ENCODE measurements at regions not wholly inside any gene's neighbourhood (a gene's known extent, or its start where the extent isn't known, plus 50 kb on each side); places are given as distances from the start of the nearest gene placed in this dataset.

GRCh38 chr6:4403023-4403752, 267.8 kb upstream of the ECI2 start:
- Histone ChIP-seq H3K27me3 (ENCODE audit: insufficient read depth, poor library complexity, severe bottlenecking) (no peaks in the 10 kb centered on the region), H3K9me3 (ENCODE audit: severe bottlenecking) (no peaks in the 10 kb centered on the region), H3K36me3 (ENCODE audit: low read depth) (no peaks in the 10 kb centered on the region), H3K4me1 (ENCODE audit: insufficient read depth, poor library complexity, severe bottlenecking) (peaks cover 12% of the 10 kb centered on the region), H3K4me3 (ENCODE audit: severe bottlenecking) (no peak overlapping the region), H3K27ac (ENCODE audit: poor library complexity, severe bottlenecking) (peak overlapping the region; percentile 17)
- TF ChIP-seq CTCF (IDR thresholded peaks at IDR 0.05; ENCODE audit: poor library complexity, severe bottlenecking), result no peak
- DNase-seq (ENCODE audit: low spot score), result no peak
- no peak for ATAC-seq (ENCODE audit: low read depth)

GRCh38 chr6:4402477-4402976, 267.2 kb upstream of the ECI2 start:
- Histone ChIP-seq H3K27ac (ENCODE audit: poor library complexity, severe bottlenecking) (peak overlapping the region; percentile 17), H3K9me3 (ENCODE audit: severe bottlenecking) (no peaks in the 10 kb centered on the region), H3K4me1 (ENCODE audit: insufficient read depth, poor library complexity, severe bottlenecking) (peaks cover 12% of the 10 kb centered on the region), H3K4me3 (ENCODE audit: severe bottlenecking) (no peak overlapping the region), H3K36me3 (ENCODE audit: low read depth) (no peaks in the 10 kb centered on the region), H3K27me3 (ENCODE audit: insufficient read depth, poor library complexity, severe bottlenecking) (no peaks in the 10 kb centered on the region)
- DNase-seq (ENCODE audit: low spot score), result no peak
- peak; percentile 78 for ATAC-seq (ENCODE audit: low read depth)
- no peak for TF ChIP-seq CTCF (IDR thresholded peaks at IDR 0.05; ENCODE audit: poor library complexity, severe bottlenecking)

GRCh38 chr6:4401408-4402368, 266.3 kb upstream of the ECI2 start:
- no peak for DNase-seq (ENCODE audit: low spot score)
- peak; percentile 80 for ATAC-seq (ENCODE audit: low read depth)
- H3K4me1 ChIP-seq (ENCODE audit: insufficient read depth, poor library complexity, severe bottlenecking), result peaks cover 12% of the 10 kb centered on the region
- H3K27me3 ChIP-seq (ENCODE audit: insufficient read depth, poor library complexity, severe bottlenecking), result no peaks in the 10 kb centered on the region
- no peaks in the 10 kb centered on the region for H3K9me3 ChIP-seq (ENCODE audit: severe bottlenecking)
- TF ChIP-seq CTCF (IDR thresholded peaks at IDR 0.05; ENCODE audit: poor library complexity, severe bottlenecking), result no peak
- no peaks in the 10 kb centered on the region for H3K36me3 ChIP-seq (ENCODE audit: low read depth)
- peak overlapping the region; percentile 17 for H3K27ac ChIP-seq (ENCODE audit: poor library complexity, severe bottlenecking)
- H3K4me3 ChIP-seq (ENCODE audit: severe bottlenecking), result no peak overlapping the region

- Histone ChIP-seq H3K4me1 (ENCODE audit: insufficient read depth, poor library complexity, severe bottlenecking) (peaks cover 12% of the 10 kb centered on the region), H3K36me3 (ENCODE audit: low read depth) (no peaks in the 10 kb centered on the region), H3K27me3 (ENCODE audit: insufficient read depth, poor library complexity, severe bottlenecking) (no peaks in the 10 kb centered on the region), H3K27ac (ENCODE audit: poor library complexity, severe bottlenecking) (no peak overlapping the region), H3K9me3 (ENCODE audit: severe bottlenecking) (no peaks in the 10 kb centered on the region), H3K4me3 (ENCODE audit: severe bottlenecking) (no peak overlapping the region)
- ATAC-seq (ENCODE audit: low read depth) (no peak), DNase-seq (ENCODE audit: low spot score) (no peak)
- TF ChIP-seq CTCF (IDR thresholded peaks at IDR 0.05; ENCODE audit: poor library complexity, severe bottlenecking), result no peak
Observed at GRCh38 chr6:4399656-4400055, 264.3 kb upstream of the ECI2 start.

All from RWPE2 (cell line).